ENCODE measurements at regions not wholly inside any gene's neighbourhood (a gene's known extent, or its start where the extent isn't known, plus 50 kb on each side); places are given as distances from the start of the nearest gene placed in this dataset.

GRCh38 chr6:133173276-133173675 is 67.9 kb upstream of the EYA4 start:
- no peaks in the 10 kb centered on the region for H3K27me3 ChIP-seq (ENCODE audit: low read depth, low read length)
- no peak overlapping the region for H2AFZ ChIP-seq (ENCODE audit: low read depth, low read length)
- H3K4me1 ChIP-seq (ENCODE audit: low read length), result no peaks in the 10 kb centered on the region
- no peaks in the 10 kb centered on the region for H3K9me3 ChIP-seq (ENCODE audit: insufficient read depth, low read length)
- no peak overlapping the region for H3K4me2 ChIP-seq (ENCODE audit: low read length)
- TF ChIP-seq CTCF (IDR thresholded peaks at IDR 0.05; ENCODE audit: low read depth, low read length) (no peak), EZH2phosphoT487 (IDR thresholded peaks at IDR 0.05; ENCODE audit: low read depth) (no peak)
- H4K20me1 ChIP-seq (ENCODE audit: insufficient read depth, low read length), result no peaks in the 10 kb centered on the region
- H3K79me2 ChIP-seq (ENCODE audit: low read length), result no peaks in the 10 kb centered on the region
- no peak overlapping the region for H3K4me3 ChIP-seq (ENCODE audit: low read length)
- no peaks in the 10 kb centered on the region for H3K36me3 ChIP-seq (replicated peaks; ENCODE audit: low read depth, low read length)
- no peak overlapping the region for H3K9ac ChIP-seq (ENCODE audit: low read length)
- H3K27ac ChIP-seq (ENCODE audit: low read length), result no peak overlapping the region

DNA sequence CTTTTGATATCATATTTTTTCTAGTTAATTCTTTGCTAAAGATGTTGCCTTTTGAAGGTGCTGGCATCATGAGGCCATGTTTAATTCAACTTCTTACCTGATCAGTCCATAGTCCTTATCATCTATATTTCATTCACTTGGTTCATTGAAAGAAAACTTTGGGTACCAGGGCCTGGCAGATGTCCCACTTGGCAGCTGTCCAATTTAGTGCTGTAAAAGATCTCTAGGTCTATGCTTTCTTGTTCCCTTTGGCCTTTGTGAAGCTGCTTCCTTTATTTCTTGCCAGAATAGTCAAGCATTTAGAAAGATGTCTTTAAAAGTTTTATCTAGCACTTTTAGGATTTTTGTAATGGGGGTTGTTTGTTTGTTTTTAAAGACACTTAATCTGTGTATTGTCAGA is 61.7 kb upstream of the EYA4 start:
- H3K4me2 ChIP-seq (ENCODE audit: low read length), result no peak overlapping the region
- no peaks in the 10 kb centered on the region for H3K36me3 ChIP-seq (replicated peaks; ENCODE audit: low read depth, low read length)
- no peaks in the 10 kb centered on the region for H3K4me1 ChIP-seq (ENCODE audit: low read length)
- H3K9ac ChIP-seq (ENCODE audit: low read length), result no peak overlapping the region
- TF ChIP-seq CTCF (IDR thresholded peaks at IDR 0.05; ENCODE audit: low read depth, low read length), result no peak
- no peak for TF ChIP-seq EZH2phosphoT487 (IDR thresholded peaks at IDR 0.05; ENCODE audit: low read depth)
- no peaks in the 10 kb centered on the region for H3K9me3 ChIP-seq (ENCODE audit: insufficient read depth, low read length)
- no peaks in the 10 kb centered on the region for H3K27me3 ChIP-seq (ENCODE audit: low read depth, low read length)
- no peaks in the 10 kb centered on the region for H4K20me1 ChIP-seq (ENCODE audit: insufficient read depth, low read length)
- H2AFZ ChIP-seq (ENCODE audit: low read depth, low read length), result no peak overlapping the region
- H3K4me3 ChIP-seq (ENCODE audit: low read length), result no peak overlapping the region
- H3K79me2 ChIP-seq (ENCODE audit: low read length), result no peaks in the 10 kb centered on the region
- no peak overlapping the region for H3K27ac ChIP-seq (ENCODE audit: low read length)

GRCh38 chr6:133183691-133184090 is 57.5 kb upstream of the EYA4 start:
- no peaks in the 10 kb centered on the region for H3K4me1 ChIP-seq (ENCODE audit: low read length)
- H3K36me3 ChIP-seq (replicated peaks; ENCODE audit: low read depth, low read length), result no peaks in the 10 kb centered on the region
- H3K27ac ChIP-seq (ENCODE audit: low read length), result no peak overlapping the region
- H3K79me2 ChIP-seq (ENCODE audit: low read length), result no peaks in the 10 kb centered on the region
- no peaks in the 10 kb centered on the region for H3K27me3 ChIP-seq (ENCODE audit: low read depth, low read length)
- H4K20me1 ChIP-seq (ENCODE audit: insufficient read depth, low read length), result no peaks in the 10 kb centered on the region
- no peak overlapping the region for H3K4me2 ChIP-seq (ENCODE audit: low read length)
- no peak overlapping the region for H3K9ac ChIP-seq (ENCODE audit: low read length)
- H3K4me3 ChIP-seq (ENCODE audit: low read length), result no peak overlapping the region
- H2AFZ ChIP-seq (ENCODE audit: low read depth, low read length), result no peak overlapping the region
- TF ChIP-seq CTCF (IDR thresholded peaks at IDR 0.05; ENCODE audit: low read depth, low read length), result no peak
- TF ChIP-seq EZH2phosphoT487 (IDR thresholded peaks at IDR 0.05; ENCODE audit: low read depth), result no peak
- H3K9me3 ChIP-seq (ENCODE audit: insufficient read depth, low read length), result no peaks in the 10 kb centered on the region

DNA sequence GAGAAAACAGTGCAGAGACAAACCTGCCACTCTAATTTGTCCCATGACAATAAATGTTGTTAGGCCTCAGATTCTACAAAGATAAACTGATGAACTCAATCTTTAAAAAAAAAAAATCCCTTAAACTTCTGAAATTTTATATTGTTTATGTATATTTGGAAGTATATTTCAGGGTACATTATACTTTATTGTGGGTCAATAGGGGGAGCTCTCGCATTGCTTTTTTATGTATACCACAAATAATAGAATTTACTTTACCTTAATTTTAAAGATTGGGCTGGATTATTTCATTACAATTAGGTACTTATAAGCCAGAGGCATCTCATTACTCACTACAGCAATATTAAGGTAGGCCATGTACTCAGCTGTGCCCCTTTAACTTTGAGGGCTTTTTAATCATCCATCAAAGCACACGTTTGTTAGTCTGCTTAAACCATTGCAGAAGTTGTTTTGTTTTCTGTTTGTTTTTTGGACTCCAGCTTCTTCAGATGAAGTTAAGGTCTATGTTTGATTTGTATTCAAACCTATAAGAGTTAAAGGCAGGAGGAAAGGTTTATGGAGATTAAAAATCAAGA is 56.3 kb upstream of the EYA4 start:
- TF ChIP-seq EZH2phosphoT487 (IDR thresholded peaks at IDR 0.05; ENCODE audit: low read depth) (no peak), CTCF (IDR thresholded peaks at IDR 0.05; ENCODE audit: low read depth, low read length) (peak; percentile 60)
- H4K20me1 ChIP-seq (ENCODE audit: insufficient read depth, low read length), result no peaks in the 10 kb centered on the region
- no peak overlapping the region for H3K4me3 ChIP-seq (ENCODE audit: low read length)
- no peak overlapping the region for H3K9ac ChIP-seq (ENCODE audit: low read length)
- H3K36me3 ChIP-seq (replicated peaks; ENCODE audit: low read depth, low read length), result no peaks in the 10 kb centered on the region
- no peaks in the 10 kb centered on the region for H3K4me1 ChIP-seq (ENCODE audit: low read length)
- H3K79me2 ChIP-seq (ENCODE audit: low read length), result no peaks in the 10 kb centered on the region
- no peak overlapping the region for H3K4me2 ChIP-seq (ENCODE audit: low read length)
- peaks cover 2% of the 10 kb centered on the region; the same call in 1 of the 2 replicates for H3K27me3 ChIP-seq (ENCODE audit: low read depth, low read length)
- H3K9me3 ChIP-seq (ENCODE audit: insufficient read depth, low read length), result no peaks in the 10 kb centered on the region
- no peak overlapping the region for H2AFZ ChIP-seq (ENCODE audit: low read depth, low read length)
- no peak overlapping the region for H3K27ac ChIP-seq (ENCODE audit: low read length)
